ENCODE measurements at regions not wholly inside any gene's neighbourhood (a gene's known extent, or its start where the extent isn't known, plus 50 kb on each side); places are given as distances from the start of the nearest gene placed in this dataset.

GRCh38 chr11:131195661-131196517 lies 174.5 kb upstream of the NTM start:
- Histone ChIP-seq H2AFZ (ENCODE audit: control insufficient read depth, low read depth, low read length) (no peak overlapping the region), H3K36me3 (ENCODE audit: control insufficient read depth in 2 of 2, insufficient read depth in 2 of 2, low read length in 1 of 2) (no peaks in the 10 kb centered on the region), H3K4me2 (ENCODE audit: control insufficient read depth, insufficient read depth) (no peak overlapping the region), H3K27me3 (replicated peaks in 1 of 2; ENCODE audit: control insufficient read depth in 2 of 2, insufficient read depth in 2 of 2, low read length in 1 of 2) (peaks cover 0 to 3% of the 10 kb centered on the region in 2 experiments; a peak in 2 of 4 replicates), H3K27ac (ENCODE audit: control insufficient read depth, insufficient read depth) (no peak overlapping the region), H3K9me3 (replicated peaks; ENCODE audit: control insufficient read depth, insufficient read depth, low read length) (no peaks in the 10 kb centered on the region), H3K4me3 (no peak overlapping the region), H4K20me1 (ENCODE audit: control insufficient read depth, insufficient read depth) (no peaks in the 10 kb centered on the region), H3K79me2 (ENCODE audit: control insufficient read depth, insufficient read depth, low read length) (no peaks in the 10 kb centered on the region), H3K4me1 (ENCODE audit: control insufficient read depth, insufficient read depth, low read length) (no peaks in the 10 kb centered on the region), H3K9ac (ENCODE audit: control insufficient read depth, insufficient read depth, low read length) (no peak overlapping the region)
- SMC1A ChIA-PET (ENCODE audit: uncharacterized antibody, unreplicated experiment) = interaction anchor here (1.1 kb wide), 1 partner anchor 27 kb away, joined by 3 read pairs; no protein-coding TSS in a partner anchor
- RAD21 ChIA-PET (ENCODE audit: unreplicated experiment) = no interaction called here
- FAIRE-seq = no peak
- in situ Hi-C loops (cut with MboI) (no loop called here), intact Hi-C loops (cut with micrococcal nuclease; ENCODE audit: unreplicated experiment) (no loop called here)
- no peak for ATAC-seq
- WGBS (ENCODE audit: insufficient coverage, insufficient replicate concordance, low lambda C conversion rate, missing lambda C conversion rate) = 28% methylated on average over 11 of the region's 11 CpGs
- CTCF ChIA-PET = interaction anchor here (1.4 kb wide), 1 partner anchor 9 kb away, joined by 3 read pairs; no protein-coding TSS in a partner anchor
- POLR2A ChIA-PET = interaction anchor here (0.6 to 0.7 kb wide), 2 partner anchors 8 to 9 kb away, joined by 3 to 4 read pairs; no protein-coding TSS in a partner anchor
- no TSS peak for BruUV-seq (replicated peaks)
- no peak for DNase-seq (ENCODE audit: low read depth, low spot score)
- TF ChIP-seq LARP7 (IDR thresholded peaks at IDR 0.05) (no peak), CHD2 (IDR thresholded peaks at IDR 0.05; ENCODE audit: borderline replicate concordance, low read depth, low read length) (no peak), TAF1 (IDR thresholded peaks at IDR 0.05; ENCODE audit: borderline replicate concordance, low read depth, low read length) (no peak), ZNF622 (IDR thresholded peaks at IDR 0.05) (no peak), BCL11A (IDR thresholded peaks at IDR 0.05; ENCODE audit: low read depth, low read length) (no peak), PRDM15 (CRISPR knock-in tag; IDR thresholded peaks at IDR 0.05) (no peak), NR2C2 (IDR thresholded peaks at IDR 0.05; ENCODE audit: borderline replicate concordance, control insufficient read depth, insufficient read length, low read depth) (no peak), BCLAF1 (IDR thresholded peaks at IDR 0.05) (no peak), ZNF217 (IDR thresholded peaks at IDR 0.05) (no peak), MLLT1 (IDR thresholded peaks at IDR 0.05) (no peak), SRF (IDR thresholded peaks at IDR 0.05; ENCODE audit: low read depth in 2 of 2, low read length in 2 of 2) (no peak), ELK1 (IDR thresholded peaks at IDR 0.05; ENCODE audit: low read depth, low read length) (no peak), IRF3 (IDR thresholded peaks at IDR 0.05) (no peak)

All from GM12878 (cell line).